GM23248 (cell line): ENCODE measurements at regions not wholly inside any gene's neighbourhood (a gene's known extent, or its start where the extent isn't known, plus 50 kb on each side); places are given as distances from the start of the nearest gene placed in this dataset.
"Not testable (repeated sequence)": the region's sequence is repeated elsewhere in the genome, so short reads cannot be mapped to it uniquely, and the experiment has no call there.

Source experiments
- DNase-seq: peaks from one replicate; pipeline ENCODE4 v3.0.0-alpha.2; 2015
- H2AFZ ChIP-seq: fragments of 200-600 bp; sonication (generic); 2 replicates; pipeline ENCODE4 v1.6.1; 2016; ENCODE audit warnings: antibody characterized with exemption
- H3F3A ChIP-seq: fragments of 200-600 bp; sonication (generic); 2 replicates; pipeline ENCODE4 v1.6.1; 2016; ENCODE audit warnings: mild to moderate bottlenecking, antibody characterized with exemption, mixed run types; ENCODE audit not compliant: insufficient read depth
- H3K27ac ChIP-seq: fragments of 200-600 bp; sonication (generic); 2 replicates; pipeline ENCODE4 v1.5.1; 2016; ENCODE audit warnings: mild to moderate bottlenecking
- H3K27me3 ChIP-seq: fragments of 200-600 bp; sonication (generic); replicated peaks from 2 replicates; pipeline ENCODE4 v1.6.1; 2016; ENCODE audit warnings: mild to moderate bottlenecking; ENCODE audit not compliant: insufficient read depth
- H3K36me3 ChIP-seq: fragments of 200-600 bp; sonication (generic); 2 replicates; pipeline ENCODE4 v1.6.1; 2016; ENCODE audit warnings: low read depth, mild to moderate bottlenecking
- H3K4me1 ChIP-seq: fragments of 200-600 bp; sonication (generic); 2 replicates; pipeline ENCODE4 v1.6.1; 2016; ENCODE audit warnings: mild to moderate bottlenecking; ENCODE audit not compliant: insufficient read depth
- H3K4me2 ChIP-seq: fragments of 200-600 bp; sonication (generic); one replicate; pipeline ENCODE4 v1.6.1; 2016; ENCODE audit warnings: mild to moderate bottlenecking; ENCODE audit not compliant: unreplicated experiment
- H3K4me3 ChIP-seq: fragments of 200-600 bp; sonication (generic); 2 replicates; pipeline ENCODE4 v1.5.1; 2016; ENCODE audit warnings: mild to moderate bottlenecking
- H3K79me2 ChIP-seq: fragments of 200-600 bp; sonication (generic); 2 replicates; pipeline ENCODE4 v1.6.1; 2016; ENCODE audit warnings: mild to moderate bottlenecking; ENCODE audit not compliant: insufficient read depth
- H3K9ac ChIP-seq: fragments of 200-600 bp; sonication (generic); 2 replicates; pipeline ENCODE4 v1.6.1; 2016; ENCODE audit warnings: mild to moderate bottlenecking
- H3K9me2 ChIP-seq: fragments of 200-600 bp; sonication (generic); 2 replicates; pipeline ENCODE4 v1.6.1; 2016; ENCODE audit warnings: mixed run types, mild to moderate bottlenecking, moderate library complexity; ENCODE audit not compliant: insufficient read depth
- H3K9me3 ChIP-seq: fragments of 200-600 bp; sonication (generic); one replicate; pipeline ENCODE4 v1.6.1; 2017; ENCODE audit warnings: low read depth
- H4K20me1 ChIP-seq: fragments of 200-600 bp; sonication (generic); 2 replicates; pipeline ENCODE4 v1.6.0; 2016; ENCODE audit not compliant: insufficient read depth
- EZH2 ChIP-seq: fragments of 200-600 bp; sonication (generic); IDR thresholded peaks from 2 replicates; pipeline ENCODE4 v1.6.1; 2018; ENCODE audit warnings: antibody characterized with exemption, mild to moderate bottlenecking; ENCODE audit not compliant: insufficient read depth, poor library complexity, severe bottlenecking
- EZH2phosphoT487 ChIP-seq: fragments of 200-600 bp; sonication (generic); IDR thresholded peaks from 2 replicates; pipeline ENCODE4 v1.6.1; 2018; ENCODE audit warnings: antibody characterized with exemption, moderate library complexity, mild to moderate bottlenecking, low read depth; ENCODE audit not compliant: insufficient read depth
- WGBS, 2 experiments: methylation state at CpG; one replicate each; pipeline ENCODE4 v1.1.6; 2015 to 2017; ENCODE audit warnings: low lambda C conversion rate in 2 of 2, low coverage in 1 of 2; ENCODE audit errors: missing lambda C conversion rate in 2 of 2; 5-methylcytosine and 5-hydroxymethylcytosine counted together
- in situ Hi-C: fragments of 300-500 bp; cut with MboI; formaldehyde crosslinking; loops from 2 replicates; pipeline ENCODE4 v1.15.0; 2020

GRCh38 chr9:110130791-110131416 is 77.1 kb downstream of the C9orf152 start:
- Histone ChIP-seq H3K79me2 (peaks cover 100% of the 10 kb centered on the region), H3K9ac (no peak overlapping the region), H3K36me3 (peaks cover 6% of the 10 kb centered on the region; the same call in 1 of the 2 replicates), H3K9me3 (no peaks in the 10 kb centered on the region), H3K4me3 (no peak overlapping the region), H3K4me1 (peaks cover 38% of the 10 kb centered on the region), H3K27me3 (no peaks in the 10 kb centered on the region), H3F3A (peaks cover 85% of the 10 kb centered on the region), H3K9me2 (no peaks in the 10 kb centered on the region), H3K4me2 (no peak overlapping the region), H3K27ac (no peak overlapping the region), H2AFZ (no peak overlapping the region), H4K20me1 (peaks cover 30% of the 10 kb centered on the region; the same call in 1 of the 2 replicates)
- TF ChIP-seq EZH2phosphoT487 (no peak), EZH2 (no peak)
- 88 to 94% methylated on average over 6 of the region's 6 CpGs for whole genome bisulfite sequencing, 2 experiments
- in situ Hi-C loops: no loop called here
- DNase-seq: no peak

- no peaks in the 10 kb centered on the region for H3K9me2 ChIP-seq
- H3K4me2 ChIP-seq: no peak overlapping the region
- H3K4me3 ChIP-seq: no peak overlapping the region
- no peak for DNase-seq
- in situ Hi-C loops: no loop called here
- H3K9ac ChIP-seq: no peak overlapping the region
- no peaks in the 10 kb centered on the region for H3K9me3 ChIP-seq
- no peak overlapping the region for H2AFZ ChIP-seq
- 88 to 93% methylated on average over 2 of the region's 2 CpGs for WGBS, 2 experiments
- H3K79me2 ChIP-seq: peaks cover 100% of the 10 kb centered on the region
- peaks cover 44% of the 10 kb centered on the region for H3K4me1 ChIP-seq
- peaks cover 27% of the 10 kb centered on the region; the same call in 1 of the 2 replicates for H4K20me1 ChIP-seq
- TF ChIP-seq EZH2: no peak
- TF ChIP-seq EZH2phosphoT487: no peak
- H3K27me3 ChIP-seq: no peaks in the 10 kb centered on the region
- peaks cover 9% of the 10 kb centered on the region; the same call in 1 of the 2 replicates for H3K36me3 ChIP-seq
- peaks cover 83% of the 10 kb centered on the region for H3F3A ChIP-seq
- H3K27ac ChIP-seq: no peak overlapping the region
These were observed 76.5 kb downstream of the C9orf152 start for GRCh38 chr9:110131499-110131898.

GRCh38 chr9:110132531-110132930 is 75.4 kb downstream of the C9orf152 start:
- H3K27ac ChIP-seq: peak overlapping the region; percentile 53; the same call in 1 of the 2 replicates
- peaks cover 16% of the 10 kb centered on the region; the same call in 1 of the 2 replicates for H3K36me3 ChIP-seq
- H3K4me1 ChIP-seq: peaks cover 48% of the 10 kb centered on the region
- H3F3A ChIP-seq: peaks cover 79% of the 10 kb centered on the region
- 96% methylated on average over 3 of the region's 3 CpGs for WGBS, 2 experiments
- H3K27me3 ChIP-seq, H2AFZ ChIP-seq, H3K9me2 ChIP-seq, H3K4me2 ChIP-seq, DNase-seq, in situ Hi-C loops, H3K9me3 ChIP-seq, H3K9ac ChIP-seq, H3K4me3 ChIP-seq: not testable (repeated sequence)
- H4K20me1 ChIP-seq: peaks cover 27% of the 10 kb centered on the region; the same call in 1 of the 2 replicates
- peaks cover 100% of the 10 kb centered on the region for H3K79me2 ChIP-seq

GRCh38 chr9:110133059-110133458 is 74.9 kb downstream of the C9orf152 start:
- 53 to 73% methylated on average over 3 of the region's 3 CpGs for WGBS, 2 experiments
- Histone ChIP-seq H3K27me3 (no peaks in the 10 kb centered on the region), H2AFZ (no peak overlapping the region)

More at GRCh38 chr9:110133059-110133458, 74.9 kb downstream of the C9orf152 start:
- no peak overlapping the region for H3K4me3 ChIP-seq
- peaks cover 75% of the 10 kb centered on the region for H3F3A ChIP-seq
- H3K4me2 ChIP-seq: no peak overlapping the region
- H3K9me2 ChIP-seq: no peaks in the 10 kb centered on the region
- peaks cover 27% of the 10 kb centered on the region; the same call in 1 of the 2 replicates for H4K20me1 ChIP-seq
- H3K9me3 ChIP-seq: no peaks in the 10 kb centered on the region
- H3K79me2 ChIP-seq: peaks cover 100% of the 10 kb centered on the region
- H3K9ac ChIP-seq: 0 out of 2 replicates have a peak overlapping the region, but pooled peaks have one; percentile 3
- in situ Hi-C loops: no loop called here
- H3K27ac ChIP-seq: peak overlapping the region; percentile 53
- peaks cover 22% of the 10 kb centered on the region; the same call in 1 of the 2 replicates for H3K36me3 ChIP-seq
- peak; percentile 36 for DNase-seq
- TF ChIP-seq EZH2phosphoT487 (no peak), EZH2 (no peak)
- H3K4me1 ChIP-seq: peaks cover 48% of the 10 kb centered on the region
